ENCODE measurements at regions not wholly inside any gene's neighbourhood (a gene's known extent, or its start where the extent isn't known, plus 50 kb on each side); places are given as distances from the start of the nearest gene placed in this dataset.
A peak's percentile ranks its signal among the peaks of the same experiment; 100 is the strongest.

GRCh38 chr1:219264561-219264960, 90.9 kb downstream of the LYPLAL1 start:
- Histone ChIP-seq H3K9me3 (ENCODE audit: control insufficient read depth, insufficient read depth, low read depth, low read length) (no peaks in the 10 kb centered on the region), H3K4me3 (ENCODE audit: low read depth, low read length) (no peak overlapping the region), H3K4me1 (ENCODE audit: control insufficient read depth, insufficient read depth, low read length) (peaks cover 9% of the 10 kb centered on the region), H3K27ac (ENCODE audit: extremely low read depth, low read depth, low read length) (no peak overlapping the region), H3K36me3 (ENCODE audit: control insufficient read depth in 2 of 2, insufficient read depth in 1 of 2, low read length in 2 of 2) (no peaks in the 10 kb centered on the region)
- ChIA-PET POLR2A (no interaction called here), CTCF (no interaction called here)
- TF ChIP-seq ATF2 (tag by site-specific recombination; IDR thresholded peaks at IDR 0.05; ENCODE audit: low read depth) (0 out of 2 replicates have a peak, but pooled peaks have one; percentile 17), ZNF692 (tag by site-specific recombination; IDR thresholded peaks at IDR 0.05) (no peak), ZNF488 (tag by site-specific recombination; IDR thresholded peaks at IDR 0.05) (no peak), ZNF530 (tag by site-specific recombination; IDR thresholded peaks at IDR 0.05; ENCODE audit: low read depth) (no peak), ZIC2 (tag by site-specific recombination; IDR thresholded peaks at IDR 0.05) (peak; percentile 53; the same call in 1 of the 2 replicates), ZNF19 (tag by site-specific recombination; IDR thresholded peaks at IDR 0.05; ENCODE audit: low read depth) (no peak), ZEB2 (tag by site-specific recombination; IDR thresholded peaks at IDR 0.05) (0 out of 2 replicates have a peak, but pooled peaks have one; percentile 44), ZNF18 (tag by site-specific recombination; IDR thresholded peaks at IDR 0.05) (peak; percentile 55; the same call in 1 of the 2 replicates), ZBTB49 (tag by site-specific recombination; IDR thresholded peaks at IDR 0.05; ENCODE audit: low read depth) (no peak), ZFP37 (tag by site-specific recombination; IDR thresholded peaks at IDR 0.05) (no peak), ZNF133 (tag by site-specific recombination; IDR thresholded peaks at IDR 0.05) (no peak), ZNF629 (tag by site-specific recombination; IDR thresholded peaks at IDR 0.05) (peak; percentile 50), ZBTB7A (tag by site-specific recombination; IDR thresholded peaks at IDR 0.05; ENCODE audit: low read depth) (no peak), OSR2 (tag by site-specific recombination; IDR thresholded peaks at IDR 0.05) (peak; percentile 68), ZBTB21 (tag by site-specific recombination; IDR thresholded peaks at IDR 0.05) (no peak), PRDM4 (tag by site-specific recombination; IDR thresholded peaks at IDR 0.05) (no peak), KLF7 (tag by site-specific recombination; IDR thresholded peaks at IDR 0.05; ENCODE audit: borderline replicate concordance) (no peak), PRDM2 (tag by site-specific recombination; IDR thresholded peaks at IDR 0.05; ENCODE audit: borderline replicate concordance) (no peak), ZNF561 (tag by site-specific recombination; IDR thresholded peaks at IDR 0.05; ENCODE audit: borderline replicate concordance) (no peak), OVOL3 (tag by site-specific recombination; IDR thresholded peaks at IDR 0.05) (no peak), ZNF239 (tag by site-specific recombination; IDR thresholded peaks at IDR 0.05) (no peak)
